ENCODE measurements at regions not wholly inside any gene's neighbourhood (a gene's known extent, or its start where the extent isn't known, plus 50 kb on each side); places are given as distances from the start of the nearest gene placed in this dataset.
A peak's percentile ranks its signal among the peaks of the same experiment; 100 is the strongest.

GRCh38 chr2:209321076-209321475, 102.8 kb upstream of the MAP2 start:
- no peaks in the 10 kb centered on the region for H3K27me3 ChIP-seq (ENCODE audit: control insufficient read depth, insufficient read depth, low read length)
- DNase-seq, result no peak
- no peak overlapping the region for H3K4me3 ChIP-seq (ENCODE audit: insufficient read depth, low read depth, low read length)
- H3K36me3 ChIP-seq (replicated peaks; ENCODE audit: control insufficient read depth, insufficient read depth, low read length), result no peaks in the 10 kb centered on the region

GRCh38 chr2:209321581-209321980, 102.3 kb upstream of the MAP2 start:
- Histone ChIP-seq H3K4me3 (ENCODE audit: insufficient read depth, low read depth, low read length) (no peak overlapping the region), H3K36me3 (replicated peaks; ENCODE audit: control insufficient read depth, insufficient read depth, low read length) (no peaks in the 10 kb centered on the region), H3K27me3 (ENCODE audit: control insufficient read depth, insufficient read depth, low read length) (no peaks in the 10 kb centered on the region)
- DNase-seq, result no peak

- Histone ChIP-seq H3K27me3 (ENCODE audit: control insufficient read depth, insufficient read depth, low read length) (no peaks in the 10 kb centered on the region), H3K4me3 (ENCODE audit: insufficient read depth, low read depth, low read length) (no peak overlapping the region), H3K36me3 (replicated peaks; ENCODE audit: control insufficient read depth, insufficient read depth, low read length) (no peaks in the 10 kb centered on the region)
- no peak for DNase-seq
These were observed 101.8 kb upstream of the MAP2 start for GRCh38 chr2:209322041-209322440.

DNA sequence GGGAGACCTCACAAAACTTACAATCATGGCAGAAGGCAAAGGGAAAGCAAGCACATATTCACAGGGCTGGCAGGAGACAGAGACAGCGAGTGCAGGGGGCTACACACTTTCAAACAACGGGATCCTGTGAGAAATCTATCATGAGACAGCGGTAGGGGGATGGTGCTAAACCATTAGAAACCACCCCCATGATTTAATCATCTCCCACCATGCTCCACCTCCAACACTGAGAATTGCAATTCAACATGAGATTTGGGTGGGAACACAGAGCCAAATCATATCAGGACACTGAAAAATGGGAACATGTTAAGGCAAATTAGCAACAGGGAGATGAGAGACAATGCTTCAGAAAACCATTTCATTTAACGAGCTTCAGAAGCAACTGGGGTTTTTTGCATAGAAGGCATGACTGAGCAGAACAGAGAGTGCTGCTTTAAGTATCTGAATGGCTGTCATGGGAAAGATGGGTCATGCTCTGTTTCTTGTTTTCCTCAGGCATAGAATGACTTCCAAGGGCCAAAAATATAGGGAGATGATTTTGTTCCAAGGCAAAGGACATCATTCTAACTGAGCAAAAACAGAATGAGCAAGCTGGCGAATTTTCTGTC, 100.8 kb upstream of the MAP2 start:
- no peaks in the 10 kb centered on the region for H3K36me3 ChIP-seq (replicated peaks; ENCODE audit: control insufficient read depth, insufficient read depth, low read length)
- DNase-seq, result no peak
- no peaks in the 10 kb centered on the region for H3K27me3 ChIP-seq (ENCODE audit: control insufficient read depth, insufficient read depth, low read length)
- H3K4me3 ChIP-seq (ENCODE audit: insufficient read depth, low read depth, low read length), result no peak overlapping the region

DNA sequence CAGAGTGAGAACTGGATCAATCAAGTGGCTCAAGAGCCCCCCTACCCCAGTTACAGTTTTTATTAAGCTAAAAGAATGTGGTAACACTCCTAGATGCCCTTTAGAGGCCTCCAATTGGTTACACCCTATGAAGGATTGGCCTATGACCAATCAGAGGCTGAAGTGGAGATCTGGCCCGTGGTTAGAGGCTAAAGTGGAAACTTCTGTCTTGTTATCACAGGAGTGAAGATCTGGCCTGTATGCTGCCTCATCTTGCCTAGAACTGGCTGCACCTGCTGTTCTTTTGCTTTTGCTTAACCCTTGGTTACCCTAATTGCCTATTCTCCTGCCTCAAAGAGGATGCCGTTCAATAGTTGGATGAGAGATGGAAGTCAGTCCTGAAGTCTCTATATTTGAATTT, 100.1 kb upstream of the MAP2 start:
- Histone ChIP-seq H3K27me3 (ENCODE audit: control insufficient read depth, insufficient read depth, low read length) (no peaks in the 10 kb centered on the region), H3K4me3 (ENCODE audit: insufficient read depth, low read depth, low read length) (no peak overlapping the region), H3K36me3 (replicated peaks; ENCODE audit: control insufficient read depth, insufficient read depth, low read length) (no peaks in the 10 kb centered on the region)
- no peak for DNase-seq

DNA sequence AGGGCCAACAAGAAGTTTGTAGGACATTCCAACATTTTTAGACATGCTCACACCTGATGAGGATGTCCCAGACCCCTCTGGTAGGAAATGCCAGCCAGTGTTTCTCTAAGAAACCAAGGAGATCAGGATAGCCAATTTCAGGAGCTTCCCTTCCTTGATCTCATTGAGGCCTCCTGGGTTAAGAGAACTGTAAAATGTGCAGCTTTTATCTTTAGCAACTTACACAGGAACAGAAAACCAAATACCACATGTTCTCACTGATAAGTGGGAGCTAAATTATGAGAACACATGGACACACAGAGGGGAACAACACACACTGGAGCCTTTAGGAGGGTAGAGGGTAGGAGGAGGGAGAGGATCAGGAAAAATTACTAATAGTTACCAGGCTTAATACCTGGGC, 99.6 kb upstream of the MAP2 start:
- no peak overlapping the region for H3K4me3 ChIP-seq (ENCODE audit: insufficient read depth, low read depth, low read length)
- DNase-seq, result no peak
- no peaks in the 10 kb centered on the region for H3K27me3 ChIP-seq (ENCODE audit: control insufficient read depth, insufficient read depth, low read length)
- H3K36me3 ChIP-seq (replicated peaks; ENCODE audit: control insufficient read depth, insufficient read depth, low read length), result no peaks in the 10 kb centered on the region

DNA sequence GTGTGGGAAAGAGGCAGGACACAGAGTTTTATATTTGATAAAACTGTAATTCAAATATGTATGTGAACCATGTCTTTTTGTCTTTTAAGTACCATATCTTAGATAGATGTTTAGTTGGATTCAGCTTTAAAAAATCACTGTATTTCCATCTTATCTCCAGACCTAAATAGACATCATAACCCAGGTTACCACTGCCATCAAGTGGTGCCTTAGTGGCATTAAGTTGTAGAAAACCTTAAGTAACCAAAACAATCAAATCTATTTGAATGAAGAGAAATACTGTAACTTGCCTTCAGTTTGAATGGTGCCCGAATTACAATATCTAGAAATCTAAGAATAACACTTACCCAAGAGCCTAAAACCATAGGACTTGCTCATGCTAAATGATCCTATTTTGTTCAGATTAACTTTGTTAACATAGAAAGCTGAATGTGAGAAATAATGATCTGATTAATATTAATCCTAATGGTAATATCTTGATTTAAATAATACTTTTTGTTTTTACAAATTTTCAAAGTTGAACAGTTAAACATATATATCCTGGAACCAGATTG, 92.5 kb upstream of the MAP2 start:
- H3K36me3 ChIP-seq (replicated peaks; ENCODE audit: control insufficient read depth, insufficient read depth, low read length), result no peaks in the 10 kb centered on the region
- no peaks in the 10 kb centered on the region for H3K27me3 ChIP-seq (ENCODE audit: control insufficient read depth, insufficient read depth, low read length)
- H3K4me3 ChIP-seq (ENCODE audit: insufficient read depth, low read depth, low read length), result no peak overlapping the region
- DNase-seq, result peak; percentile 39

- H3K4me3 ChIP-seq (ENCODE audit: insufficient read depth, low read depth, low read length), result no peak overlapping the region
- peak; percentile 32 for DNase-seq
- H3K36me3 ChIP-seq (replicated peaks; ENCODE audit: control insufficient read depth, insufficient read depth, low read length), result no peaks in the 10 kb centered on the region
- no peaks in the 10 kb centered on the region for H3K27me3 ChIP-seq (ENCODE audit: control insufficient read depth, insufficient read depth, low read length)
These were observed 89.4 kb upstream of the MAP2 start for GRCh38 chr2:209334188-209335017.

GRCh38 chr2:209340522-209340921, 83.3 kb upstream of the MAP2 start:
- Histone ChIP-seq H3K4me3 (ENCODE audit: insufficient read depth, low read depth, low read length) (no peak overlapping the region), H3K27me3 (ENCODE audit: control insufficient read depth, insufficient read depth, low read length) (no peaks in the 10 kb centered on the region)
- DNase-seq, result no peak

DNA sequence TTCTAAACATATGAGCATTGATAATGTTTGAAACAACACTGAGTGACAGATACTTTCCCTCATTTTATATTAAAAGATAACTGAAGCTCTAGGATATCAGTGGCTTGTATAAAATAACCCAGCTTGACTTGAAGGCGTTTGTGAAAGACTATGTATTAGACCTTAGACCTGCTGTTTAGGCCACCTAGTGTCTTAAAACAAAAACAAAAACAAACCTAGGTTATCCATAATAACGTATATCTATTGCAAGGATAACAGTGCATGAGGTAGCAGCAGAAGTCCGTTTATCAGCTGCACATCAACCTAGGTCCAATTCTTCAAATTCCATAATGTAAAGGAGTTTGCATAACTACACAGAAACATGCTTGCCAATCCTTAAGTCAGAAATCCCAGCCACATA, 79.5 kb upstream of the MAP2 start:
- Histone ChIP-seq H3K4me3 (ENCODE audit: insufficient read depth, low read depth, low read length) (no peak overlapping the region), H3K27me3 (ENCODE audit: control insufficient read depth, insufficient read depth, low read length) (no peaks in the 10 kb centered on the region), H3K36me3 (replicated peaks; ENCODE audit: control insufficient read depth, insufficient read depth, low read length) (no peaks in the 10 kb centered on the region)
- no peak for DNase-seq

More at GRCh38 chr2:209340522-209340921, 83.3 kb upstream of the MAP2 start:
- no peaks in the 10 kb centered on the region for H3K36me3 ChIP-seq (replicated peaks; ENCODE audit: control insufficient read depth, insufficient read depth, low read length)

DNA sequence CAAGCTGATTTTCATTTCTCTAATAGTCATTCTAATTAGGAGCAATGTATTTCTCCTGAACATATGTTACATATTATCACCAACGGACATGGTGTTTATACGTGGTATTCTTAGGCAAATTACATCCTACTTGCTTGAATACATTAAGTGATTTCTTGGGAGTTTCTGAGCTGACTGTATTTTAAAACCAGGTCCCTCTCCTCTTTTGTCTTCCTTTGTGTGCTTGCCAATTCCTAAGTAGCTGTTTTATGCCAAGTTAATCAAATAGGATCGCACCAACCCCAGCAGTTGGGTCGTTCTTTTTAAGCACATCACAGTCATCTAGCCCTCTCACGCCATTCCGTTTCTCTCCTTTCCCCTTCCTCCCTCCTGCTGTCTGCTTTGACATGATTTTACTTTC, 75.4 kb upstream of the MAP2 start:
- Histone ChIP-seq H3K36me3 (replicated peaks; ENCODE audit: control insufficient read depth, insufficient read depth, low read length) (no peaks in the 10 kb centered on the region), H3K4me3 (ENCODE audit: insufficient read depth, low read depth, low read length) (no peak overlapping the region), H3K27me3 (ENCODE audit: control insufficient read depth, insufficient read depth, low read length) (no peaks in the 10 kb centered on the region)
- DNase-seq, result no peak

DNA sequence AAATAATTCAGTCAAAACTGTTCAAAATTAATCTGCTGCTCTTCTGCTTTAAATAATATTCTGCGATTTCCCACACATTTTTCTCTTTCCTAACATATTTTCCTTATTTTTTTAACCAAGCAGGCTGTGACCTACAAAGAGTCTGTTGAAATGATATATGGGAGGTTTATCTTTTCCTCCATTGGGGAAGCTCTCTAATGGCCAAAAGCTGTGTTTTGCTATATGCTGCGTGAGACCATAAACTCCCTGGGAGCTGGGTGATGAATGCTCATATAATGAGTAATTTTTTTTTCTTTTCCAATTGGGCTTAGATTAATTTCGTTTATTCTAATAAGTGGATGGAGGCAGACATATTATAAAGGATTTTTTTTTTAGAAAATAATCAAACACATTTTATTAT, 72.2 kb upstream of the MAP2 start:
- Histone ChIP-seq H3K4me3 (ENCODE audit: insufficient read depth, low read depth, low read length) (no peak overlapping the region), H3K36me3 (replicated peaks; ENCODE audit: control insufficient read depth, insufficient read depth, low read length) (no peaks in the 10 kb centered on the region), H3K27me3 (ENCODE audit: control insufficient read depth, insufficient read depth, low read length) (no peaks in the 10 kb centered on the region)
- DNase-seq, result no peak

GRCh38 chr2:209358992-209359391, 64.9 kb upstream of the MAP2 start:
- no peak for DNase-seq
- H3K4me3 ChIP-seq (ENCODE audit: insufficient read depth, low read depth, low read length), result no peak overlapping the region
- no peaks in the 10 kb centered on the region for H3K27me3 ChIP-seq (ENCODE audit: control insufficient read depth, insufficient read depth, low read length)
- no peaks in the 10 kb centered on the region for H3K36me3 ChIP-seq (replicated peaks; ENCODE audit: control insufficient read depth, insufficient read depth, low read length)

DNA sequence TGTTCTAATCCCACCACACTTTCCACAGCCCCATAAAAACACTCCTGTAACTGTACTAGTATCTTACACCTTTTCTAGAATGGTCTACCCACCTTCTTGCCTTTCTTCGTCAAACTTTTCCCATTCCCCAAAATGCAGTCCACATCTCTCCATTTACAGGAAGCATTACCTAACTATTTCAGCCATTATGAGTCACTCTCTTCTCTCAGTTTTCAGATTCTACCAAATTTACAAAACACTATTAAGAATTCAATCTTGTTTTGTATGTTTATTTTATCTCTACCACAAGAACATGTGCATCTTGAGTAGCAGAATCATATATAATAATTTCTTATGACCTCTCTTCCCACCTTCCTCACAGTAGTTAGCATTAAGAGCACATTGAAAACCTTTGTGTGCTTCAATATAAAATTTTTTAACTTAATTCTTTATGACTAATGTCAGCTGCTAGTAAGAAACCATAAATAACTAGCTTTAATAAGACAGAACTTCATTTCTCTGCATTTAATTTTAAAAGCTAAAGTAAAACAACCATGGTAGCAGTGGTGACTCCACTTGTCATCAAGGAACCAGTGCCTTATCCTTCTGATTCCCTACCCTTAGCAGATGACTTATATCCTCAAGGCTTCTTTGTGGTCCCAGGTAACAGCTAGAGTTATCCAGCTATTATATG, 56.6 kb upstream of the MAP2 start:
- Histone ChIP-seq H3K4me3 (ENCODE audit: insufficient read depth, low read depth, low read length) (no peak overlapping the region), H3K27me3 (ENCODE audit: control insufficient read depth, insufficient read depth, low read length) (no peaks in the 10 kb centered on the region), H3K36me3 (replicated peaks; ENCODE audit: control insufficient read depth, insufficient read depth, low read length) (no peaks in the 10 kb centered on the region)
- DNase-seq, result no peak

DNA sequence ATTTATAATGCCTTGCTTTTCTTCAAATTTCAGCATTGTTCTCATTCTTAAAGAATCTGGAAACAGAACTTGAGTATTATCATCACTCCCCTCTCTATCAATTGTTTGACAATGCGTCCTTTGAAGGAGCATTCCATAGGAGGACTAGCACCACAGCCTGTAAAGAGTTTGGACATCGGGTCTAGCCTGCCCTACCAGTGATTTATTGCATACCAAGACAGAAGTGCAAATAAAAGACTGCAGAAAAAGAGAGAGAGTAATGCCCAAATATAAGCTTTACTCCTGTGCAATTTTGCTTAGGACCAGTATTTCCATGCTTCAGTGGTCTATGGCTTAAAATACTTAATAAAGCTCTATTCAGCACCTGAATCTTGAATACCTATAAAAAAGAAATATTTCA, 55.4 kb upstream of the MAP2 start:
- H3K4me3 ChIP-seq (ENCODE audit: insufficient read depth, low read depth, low read length), result no peak overlapping the region
- no peak for DNase-seq
- H3K36me3 ChIP-seq (replicated peaks; ENCODE audit: control insufficient read depth, insufficient read depth, low read length), result no peaks in the 10 kb centered on the region
- no peaks in the 10 kb centered on the region for H3K27me3 ChIP-seq (ENCODE audit: control insufficient read depth, insufficient read depth, low read length)

All from H7 (cell line).